ENCODE measurements at regions not wholly inside any gene's neighbourhood (a gene's known extent, or its start where the extent isn't known, plus 50 kb on each side); places are given as distances from the start of the nearest gene placed in this dataset.

DNA sequence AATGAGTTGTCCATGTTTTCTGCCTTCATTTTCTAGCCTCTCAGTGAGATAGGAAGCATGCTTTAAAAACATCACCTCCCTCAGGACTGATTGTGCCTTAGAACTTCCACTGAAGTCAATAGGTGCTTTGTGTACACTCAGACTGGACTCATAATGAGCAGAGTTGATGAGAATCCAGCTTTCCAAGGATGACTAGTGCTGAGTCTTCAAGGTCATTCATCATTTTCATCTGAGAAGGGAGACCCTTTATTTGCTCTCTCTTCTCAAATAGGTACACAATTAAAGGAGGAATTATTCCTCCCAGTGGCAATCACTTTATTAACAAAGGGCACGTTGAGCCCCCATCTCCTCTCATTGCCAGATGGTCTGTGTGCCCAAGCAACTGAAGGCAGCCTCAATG lies 210.9 kb upstream of the PRKD1 start:
- H3K9me3 ChIP-seq = no peaks in the 10 kb centered on the region
- no peaks in the 10 kb centered on the region for H3K36me3 ChIP-seq
- H3K4me1 ChIP-seq = peaks cover 0 to 6% (median 1%) of the 10 kb centered on the region in 4 donors
- DNase-seq (ENCODE audit: extremely low spot score) = no peak
- intact Hi-C loops (cut with DNase I) = no loop called here
- no peak overlapping the region for H3K4me3 ChIP-seq
- WGBS = 74% methylated on average over 1 of the region's 1 CpG
- TF ChIP-seq POLR2AphosphoS5 (IDR thresholded peaks at IDR 0.05) (no peak), EP300 (IDR thresholded peaks at IDR 0.05) (no peak), POLR2A (IDR thresholded peaks at IDR 0.05; ENCODE audit: low read depth) (no peak)
- TF ChIP-seq, protein P1, sequence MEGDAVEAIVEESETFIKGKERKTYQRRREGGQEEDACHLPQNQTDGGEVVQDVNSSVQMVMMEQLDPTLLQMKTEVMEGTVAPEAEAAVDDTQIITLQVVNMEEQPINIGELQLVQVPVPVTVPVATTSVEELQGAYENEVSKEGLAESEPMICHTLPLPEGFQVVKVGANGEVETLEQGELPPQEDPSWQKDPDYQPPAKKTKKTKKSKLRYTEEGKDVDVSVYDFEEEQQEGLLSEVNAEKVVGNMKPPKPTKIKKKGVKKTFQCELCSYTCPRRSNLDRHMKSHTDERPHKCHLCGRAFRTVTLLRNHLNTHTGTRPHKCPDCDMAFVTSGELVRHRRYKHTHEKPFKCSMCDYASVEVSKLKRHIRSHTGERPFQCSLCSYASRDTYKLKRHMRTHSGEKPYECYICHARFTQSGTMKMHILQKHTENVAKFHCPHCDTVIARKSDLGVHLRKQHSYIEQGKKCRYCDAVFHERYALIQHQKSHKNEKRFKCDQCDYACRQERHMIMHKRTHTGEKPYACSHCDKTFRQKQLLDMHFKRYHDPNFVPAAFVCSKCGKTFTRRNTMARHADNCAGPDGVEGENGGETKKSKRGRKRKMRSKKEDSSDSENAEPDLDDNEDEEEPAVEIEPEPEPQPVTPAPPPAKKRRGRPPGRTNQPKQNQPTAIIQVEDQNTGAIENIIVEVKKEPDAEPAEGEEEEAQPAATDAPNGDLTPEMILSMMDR (IDR thresholded peaks at IDR 0.05) = no peak
- H3K27me3 ChIP-seq = no peaks in the 10 kb centered on the region
- no peak overlapping the region for H3K27ac ChIP-seq (replicated peaks in 1 of 4)

DNA sequence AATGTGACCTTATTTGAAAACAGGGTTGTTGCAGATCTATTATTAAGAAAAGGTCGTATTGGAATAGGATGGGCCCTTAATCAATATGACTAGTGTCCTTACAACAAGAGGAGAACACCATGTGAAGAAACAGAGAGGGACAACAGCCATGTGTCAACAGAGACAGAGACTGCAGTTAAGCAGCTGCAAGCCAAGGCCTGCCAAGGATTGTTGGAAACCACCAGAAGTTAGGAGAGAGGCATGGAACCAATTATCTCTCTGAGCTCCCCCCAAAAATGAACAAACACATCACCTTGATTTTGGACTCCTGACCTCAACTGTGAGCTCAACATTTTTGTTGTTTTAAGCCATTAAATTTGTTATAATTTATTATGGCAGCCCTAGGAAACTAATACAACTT lies 214.6 kb upstream of the PRKD1 start:
- no peak for DNase-seq (ENCODE audit: extremely low spot score)
- no peak for TF ChIP-seq POLR2A (IDR thresholded peaks at IDR 0.05; ENCODE audit: low read depth)
- no peak for TF ChIP-seq EP300 (IDR thresholded peaks at IDR 0.05)
- TF ChIP-seq, protein P1 (IDR thresholded peaks at IDR 0.05) = no peak
- no peak for TF ChIP-seq POLR2AphosphoS5 (IDR thresholded peaks at IDR 0.05)
- WGBS = 82% methylated on average over 1 of the region's 1 CpG
- intact Hi-C loops (cut with DNase I) = no loop called here
- Histone ChIP-seq H3K9me3 (peaks cover 0 to 18% (median 15%) of the 10 kb centered on the region in 4 donors), H3K36me3 (no peaks in the 10 kb centered on the region), H3K27ac (replicated peaks in 1 of 4) (no peak overlapping the region), H3K4me3 (no peak overlapping the region), H3K4me1 (peaks cover 0 to 12% (median 6%) of the 10 kb centered on the region in 4 donors), H3K27me3 (no peaks in the 10 kb centered on the region)

DNA sequence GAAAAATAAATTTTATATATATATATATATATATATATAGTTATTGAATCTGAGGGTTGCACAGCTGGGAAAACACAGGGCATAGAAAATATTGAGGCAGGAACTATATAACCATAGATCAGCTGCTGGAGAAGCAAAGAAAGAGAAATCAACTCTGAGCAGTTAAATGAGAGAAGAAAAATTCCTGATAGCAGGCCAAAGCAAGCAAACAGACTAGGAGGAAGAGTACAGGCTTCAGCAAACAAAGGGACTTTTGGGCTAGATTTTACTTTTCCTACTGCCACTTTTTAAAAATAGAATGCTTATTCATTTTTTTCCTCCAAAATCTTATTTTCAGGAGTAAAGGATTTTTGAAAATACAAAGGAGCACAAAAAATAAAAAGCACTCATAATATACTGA lies 216.0 kb upstream of the PRKD1 start:
- TF ChIP-seq EP300 (IDR thresholded peaks at IDR 0.05) (no peak), POLR2A (IDR thresholded peaks at IDR 0.05; ENCODE audit: low read depth) (no peak), POLR2AphosphoS5 (IDR thresholded peaks at IDR 0.05) (no peak)
- TF ChIP-seq, protein P1 (IDR thresholded peaks at IDR 0.05) = no peak
- no peak overlapping the region for H3K27ac ChIP-seq (replicated peaks in 1 of 4)

DNA sequence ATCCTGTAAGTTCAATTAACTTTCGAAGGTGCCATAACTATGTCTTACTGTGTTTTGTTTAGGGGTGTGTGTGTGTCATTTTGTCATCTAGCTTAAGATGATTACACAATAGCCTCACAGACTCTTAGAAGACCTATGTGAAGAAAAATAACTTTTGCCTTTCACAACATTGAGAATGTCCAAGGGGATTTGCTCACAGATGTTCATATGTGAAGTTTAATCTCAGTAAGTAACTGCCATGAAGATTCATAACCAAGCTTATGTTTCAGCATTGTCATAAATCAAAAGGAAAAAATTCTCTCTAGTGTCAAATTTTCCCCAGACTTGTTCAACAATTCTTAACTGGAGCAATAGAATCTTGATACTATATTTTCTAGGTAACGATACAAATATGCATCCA lies 226.1 kb upstream of the PRKD1 start:
- intact Hi-C loops (cut with DNase I) = no loop called here
- TF ChIP-seq POLR2A (IDR thresholded peaks at IDR 0.05; ENCODE audit: low read depth) (no peak), POLR2AphosphoS5 (IDR thresholded peaks at IDR 0.05) (no peak), EP300 (IDR thresholded peaks at IDR 0.05) (no peak)
- TF ChIP-seq, protein P1 (IDR thresholded peaks at IDR 0.05) = no peak
- 72% methylated on average over 2 of the region's 2 CpGs for WGBS
- no peak for DNase-seq (ENCODE audit: extremely low spot score)
- no peaks in the 10 kb centered on the region for H3K27me3 ChIP-seq
- H3K4me3 ChIP-seq = no peak overlapping the region
- no peaks in the 10 kb centered on the region for H3K36me3 ChIP-seq
- H3K27ac ChIP-seq (replicated peaks in 1 of 4) = no peak overlapping the region
- H3K9me3 ChIP-seq = no peaks in the 10 kb centered on the region
- no peaks in the 10 kb centered on the region for H3K4me1 ChIP-seq

More for the DNA sequence above, 216.0 kb upstream of the PRKD1 start:
- no peaks in the 10 kb centered on the region for H3K27me3 ChIP-seq
- DNase-seq (ENCODE audit: extremely low spot score) = no peak
- H3K4me1 ChIP-seq = peaks cover 0 to 12% (median 6%) of the 10 kb centered on the region in 4 donors
- intact Hi-C loops (cut with DNase I) = no loop called here
- H3K9me3 ChIP-seq = peaks cover 0 to 28% (median 23%) of the 10 kb centered on the region in 4 donors
- H3K36me3 ChIP-seq = no peaks in the 10 kb centered on the region
- H3K4me3 ChIP-seq = no peak overlapping the region

DNA sequence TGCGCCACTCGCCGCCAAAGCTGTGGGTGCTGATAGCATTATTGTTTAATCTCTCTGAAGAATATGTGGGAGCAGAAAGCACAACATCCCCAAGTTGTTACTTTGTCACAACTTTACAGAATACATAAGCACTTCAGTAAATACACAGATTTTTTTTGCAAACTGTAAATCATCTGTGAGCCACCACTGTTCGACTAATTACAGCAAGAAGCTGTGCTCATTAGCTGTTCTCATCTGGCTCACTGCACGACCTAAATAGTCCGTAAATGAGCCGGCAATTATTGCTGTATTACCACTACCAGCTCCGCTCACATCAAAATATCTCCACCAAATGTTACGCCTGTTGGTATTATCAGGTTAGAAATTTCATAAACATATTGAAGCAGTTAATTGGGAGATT lies 228.9 kb upstream of the PRKD1 start:
- no peak for DNase-seq (ENCODE audit: extremely low spot score)
- WGBS = 94% methylated on average over 9 of the region's 9 CpGs
- no peaks in the 10 kb centered on the region for H3K9me3 ChIP-seq
- H3K27ac ChIP-seq (replicated peaks in 1 of 4) = no peak overlapping the region
- no peaks in the 10 kb centered on the region for H3K36me3 ChIP-seq
- H3K4me1 ChIP-seq = no peaks in the 10 kb centered on the region
- TF ChIP-seq EP300 (IDR thresholded peaks at IDR 0.05) (no peak), POLR2A (IDR thresholded peaks at IDR 0.05; ENCODE audit: low read depth) (no peak), POLR2AphosphoS5 (IDR thresholded peaks at IDR 0.05) (no peak)
- TF ChIP-seq, protein P1 (IDR thresholded peaks at IDR 0.05) = no peak
- intact Hi-C loops (cut with DNase I) = no loop called here
- H3K27me3 ChIP-seq = no peaks in the 10 kb centered on the region
- no peak overlapping the region for H3K4me3 ChIP-seq

Measured in esophagus muscularis mucosa (tissue), 4 donors.